ENCODE measurements at regions not wholly inside any gene's neighbourhood (a gene's known extent, or its start where the extent isn't known, plus 50 kb on each side); places are given as distances from the start of the nearest gene placed in this dataset.
"Not testable (repeated sequence)": the region's sequence is repeated elsewhere in the genome, so short reads cannot be mapped to it uniquely, and the experiment has no call there.

- TF ChIP-seq NR2F6 (CRISPR knock-in tag; IDR thresholded peaks at IDR 0.05); TEAD4 (IDR thresholded peaks at IDR 0.05; ENCODE audit: low read length); TEAD4 (CRISPR knock-in tag; IDR thresholded peaks at IDR 0.05; ENCODE audit: borderline replicate concordance); ZBTB7A (IDR thresholded peaks at IDR 0.05; ENCODE audit: borderline replicate concordance, control insufficient read depth, low read depth, low read length); ZFP1 (CRISPR knock-in tag; IDR thresholded peaks at IDR 0.05); CTCF (IDR thresholded peaks at IDR 0.05 in 2 of 3, conservative IDR thresholded peaks at IDR 0.05 in 1 of 3; ENCODE audit: insufficient read depth in 2 of 3, low read depth in 1 of 3, low read length in 3 of 3); HBP1 (CRISPR knock-in tag; IDR thresholded peaks at IDR 0.05); CREB1 (IDR thresholded peaks at IDR 0.05); CREB1 (CRISPR knock-in tag; IDR thresholded peaks at IDR 0.05); CTBP1 (IDR thresholded peaks at IDR 0.05; ENCODE audit: borderline replicate concordance); ZNF121 (CRISPR knock-in tag; conservative IDR thresholded peaks at IDR 0.05); EP300 (IDR thresholded peaks at IDR 0.05; ENCODE audit: low read length); POLR3A (IDR thresholded peaks at IDR 0.05; ENCODE audit: borderline replicate concordance, extremely low read depth, insufficient read depth, insufficient read length); E2F6 (IDR thresholded peaks at IDR 0.05; ENCODE audit: borderline replicate concordance in 1 of 2, extremely low read depth in 1 of 2, insufficient read depth in 1 of 2, insufficient read length in 1 of 2, low read depth in 1 of 2, low read length in 1 of 2, poor library complexity in 1 of 2, severe bottlenecking in 1 of 2): not testable (repeated sequence)
These were observed 131.7 kb downstream of the TNFRSF13B start for GRCh38 chr17:16840219-16840618.

Measured in K562 (cell line).